GM08714 (cell line): ENCODE measurements at regions not wholly inside any gene's neighbourhood (a gene's known extent, or its start where the extent isn't known, plus 50 kb on each side); places are given as distances from the start of the nearest gene placed in this dataset.

Source experiments
- H3K4me3 ChIP-seq: fragments of 200-500 bp; sonication (Bioruptor generic); 2 replicates; pipeline ENCODE4 v1.5.1; 2014; ENCODE audit warnings: mild to moderate bottlenecking, low read length, inconsistent platforms
- ZNF274 ChIP-seq: IDR thresholded peaks from 2 replicates; pipeline ENCODE4 v1.6.1; 2012; ENCODE audit warnings: mild to moderate bottlenecking, low read depth, low read length

DNA sequence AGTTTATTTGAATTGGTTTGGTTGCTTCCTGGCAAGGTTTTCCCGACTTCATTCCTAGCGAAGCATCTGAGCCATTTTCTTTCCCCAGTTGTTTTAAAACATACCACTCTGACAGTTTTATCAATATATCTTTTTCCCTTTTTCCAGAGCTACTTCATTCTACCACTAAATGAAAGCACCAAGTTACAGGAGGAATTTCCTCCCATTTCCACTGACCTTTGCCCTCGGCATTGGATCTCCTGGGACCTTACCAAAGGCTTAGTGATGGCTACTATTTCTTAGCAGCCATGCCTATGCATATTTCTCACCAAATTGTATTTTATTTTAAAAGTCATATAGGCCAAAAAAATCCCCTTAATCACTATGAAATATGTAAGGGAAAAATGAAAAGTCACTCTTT, 150.5 kb downstream of the ZNF330 start:
- no peak overlapping the region for H3K4me3 ChIP-seq
- no peak for TF ChIP-seq ZNF274

DNA sequence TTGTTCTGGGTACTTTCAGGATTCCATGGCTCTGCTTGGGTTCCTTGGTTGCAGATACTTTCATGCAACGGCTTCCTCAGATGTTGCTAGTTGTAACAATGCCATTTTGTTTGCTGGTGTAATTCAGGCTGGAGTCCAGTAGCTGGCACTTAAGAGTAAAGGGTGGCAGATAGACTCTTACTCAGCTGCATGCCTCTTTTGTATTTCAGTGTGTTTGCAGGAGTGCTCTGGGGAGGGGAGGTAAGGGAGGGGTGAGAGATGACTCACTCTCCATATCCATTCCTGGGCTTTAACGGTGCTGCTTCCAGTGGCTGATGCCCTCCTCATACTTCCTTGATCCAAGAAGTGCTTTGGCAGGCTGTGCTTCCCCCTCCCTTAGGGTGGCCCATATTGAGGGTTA, 155.2 kb downstream of the ZNF330 start:
- TF ChIP-seq ZNF274, result no peak
- H3K4me3 ChIP-seq, result no peak overlapping the region

DNA sequence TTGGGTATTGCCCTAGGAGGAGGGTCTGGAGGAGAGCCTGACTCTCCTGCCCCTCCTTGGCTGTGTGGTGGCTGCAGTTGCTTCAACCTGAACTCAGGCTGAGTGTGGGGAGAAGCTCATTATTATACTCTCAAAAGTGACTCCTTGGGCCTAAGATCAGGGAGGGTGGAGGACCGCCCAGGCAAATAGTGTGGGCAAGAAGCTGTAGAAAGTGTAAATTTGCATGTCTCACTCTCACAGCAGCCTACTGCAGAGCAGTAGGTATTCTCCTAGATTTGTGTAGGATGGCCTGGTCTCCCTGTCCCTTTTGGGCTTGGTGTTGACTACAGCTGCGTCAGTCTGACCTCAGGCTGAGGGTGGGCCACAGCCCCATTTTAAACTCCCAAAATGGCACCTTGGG, 156.1 kb downstream of the ZNF330 start:
- TF ChIP-seq ZNF274, result no peak
- H3K4me3 ChIP-seq, result no peak overlapping the region

- TF ChIP-seq ZNF274, result no peak
- no peak overlapping the region for H3K4me3 ChIP-seq
These were observed 166.6 kb downstream of the ZNF330 start for GRCh38 chr4:141387299-141387698.

DNA sequence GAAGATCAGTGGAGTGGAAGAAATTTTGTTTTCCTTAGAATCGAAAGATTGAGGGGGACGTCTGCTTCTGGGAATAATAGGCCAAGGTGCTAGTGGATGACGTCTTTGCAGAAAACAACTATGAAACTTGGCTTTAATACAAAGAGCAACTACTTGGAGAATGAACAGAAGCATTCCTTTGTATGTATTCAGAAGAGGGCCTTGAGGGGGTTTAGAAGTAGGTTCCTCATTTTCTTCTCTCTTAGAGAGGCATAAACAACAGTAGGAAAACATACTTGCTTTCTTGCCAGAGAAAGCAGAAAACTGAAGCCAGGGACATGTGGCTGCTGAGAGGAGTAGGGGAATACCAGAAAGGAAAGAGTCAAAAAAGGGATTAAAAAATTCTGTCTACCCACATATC, 167.8 kb downstream of the ZNF330 start:
- TF ChIP-seq ZNF274, result no peak
- no peak overlapping the region for H3K4me3 ChIP-seq

DNA sequence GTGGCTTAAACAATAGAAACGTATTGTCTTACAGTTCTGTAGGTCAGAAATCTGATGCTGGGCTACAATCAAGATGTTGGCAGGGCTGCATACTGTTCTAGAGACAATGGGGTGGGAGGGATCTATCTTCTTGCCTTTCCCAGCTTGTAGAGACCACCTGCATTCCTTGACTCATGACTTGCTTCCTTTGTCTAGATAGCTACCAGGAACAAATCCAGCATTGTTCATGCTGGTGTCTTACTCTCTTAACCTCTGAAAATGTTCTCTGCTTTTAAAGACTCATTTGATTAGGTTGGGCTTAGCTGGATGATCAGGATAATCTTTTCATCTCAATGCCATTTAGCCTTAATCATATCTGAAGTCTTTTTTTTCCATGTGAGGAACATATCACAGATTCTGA, 169.0 kb downstream of the ZNF330 start:
- no peak overlapping the region for H3K4me3 ChIP-seq
- TF ChIP-seq ZNF274, result no peak

GRCh38 chr4:141390571-141390970, 169.9 kb downstream of the ZNF330 start:
- H3K4me3 ChIP-seq, result no peak overlapping the region

DNA sequence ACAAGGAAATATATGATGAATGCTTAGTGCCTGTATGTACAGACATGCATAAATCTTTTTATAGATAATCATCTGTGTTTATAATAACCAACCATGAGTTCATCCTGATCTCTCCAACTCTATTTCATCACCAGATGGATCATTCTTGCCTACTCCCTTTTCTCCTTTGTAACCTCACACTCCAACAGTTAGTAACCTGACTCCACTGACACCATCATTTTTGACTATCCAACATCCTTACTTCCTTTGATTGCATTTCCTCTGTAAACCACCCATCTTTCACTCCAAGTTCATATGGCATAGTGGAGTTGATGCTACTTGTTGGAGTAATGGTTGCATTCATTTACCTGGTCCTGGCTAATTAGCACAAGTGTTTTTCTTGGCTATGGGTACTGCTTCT, 170.6 kb downstream of the ZNF330 start:
- no peak overlapping the region for H3K4me3 ChIP-seq
- TF ChIP-seq ZNF274, result no peak

More at GRCh38 chr4:141390571-141390970, 169.9 kb downstream of the ZNF330 start:
- no peak for TF ChIP-seq ZNF274

GRCh38 chr4:141391771-141392170, 171.1 kb downstream of the ZNF330 start:
- no peak overlapping the region for H3K4me3 ChIP-seq
- TF ChIP-seq ZNF274, result no peak

- no peak for TF ChIP-seq ZNF274
- H3K4me3 ChIP-seq, result no peak overlapping the region
These were observed 174.6 kb downstream of the ZNF330 start for GRCh38 chr4:141395246-141395830.

DNA sequence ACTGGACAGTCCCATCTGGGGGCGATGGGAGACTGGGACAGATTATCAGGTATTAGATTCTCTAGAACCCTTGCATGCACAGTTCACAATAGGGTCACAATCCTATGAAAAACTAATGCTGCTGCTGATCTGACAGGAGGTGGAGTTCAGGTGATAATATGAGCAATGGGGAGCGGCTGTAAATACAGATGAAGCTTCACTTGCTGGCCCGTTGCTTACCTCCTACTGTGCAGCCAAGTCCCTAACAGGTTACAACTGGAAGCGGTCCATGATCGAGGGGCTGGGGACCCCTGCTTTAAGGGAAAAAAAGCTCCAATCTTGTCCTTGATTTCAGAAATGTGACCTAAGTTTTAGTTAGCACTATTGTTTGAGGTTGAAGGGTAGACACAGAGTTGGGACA, 175.2 kb downstream of the ZNF330 start:
- TF ChIP-seq ZNF274, result no peak
- no peak overlapping the region for H3K4me3 ChIP-seq

- no peak overlapping the region for H3K4me3 ChIP-seq
- TF ChIP-seq ZNF274, result no peak
These were observed 182.0 kb downstream of the ZNF330 start for GRCh38 chr4:141402712-141403111.

DNA sequence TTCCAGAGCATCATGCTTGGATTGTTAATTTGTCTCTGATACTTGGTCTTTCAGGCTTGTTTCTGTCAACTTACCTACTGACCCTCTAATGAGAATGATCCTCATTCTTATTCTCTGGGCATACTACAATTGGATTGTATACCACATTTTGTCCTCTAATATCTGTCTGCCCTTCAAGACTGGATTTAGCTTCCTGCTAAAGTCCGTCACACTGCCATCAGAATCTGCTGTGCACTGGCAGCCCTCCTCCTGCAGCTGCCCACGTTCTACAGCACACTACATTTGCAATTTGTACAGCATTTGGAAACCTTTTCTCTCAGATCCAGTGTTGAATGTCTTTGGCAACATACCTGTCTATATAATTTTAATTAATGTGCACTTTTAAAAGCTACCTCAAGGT, 183.1 kb downstream of the ZNF330 start:
- no peak for TF ChIP-seq ZNF274
- no peak overlapping the region for H3K4me3 ChIP-seq

DNA sequence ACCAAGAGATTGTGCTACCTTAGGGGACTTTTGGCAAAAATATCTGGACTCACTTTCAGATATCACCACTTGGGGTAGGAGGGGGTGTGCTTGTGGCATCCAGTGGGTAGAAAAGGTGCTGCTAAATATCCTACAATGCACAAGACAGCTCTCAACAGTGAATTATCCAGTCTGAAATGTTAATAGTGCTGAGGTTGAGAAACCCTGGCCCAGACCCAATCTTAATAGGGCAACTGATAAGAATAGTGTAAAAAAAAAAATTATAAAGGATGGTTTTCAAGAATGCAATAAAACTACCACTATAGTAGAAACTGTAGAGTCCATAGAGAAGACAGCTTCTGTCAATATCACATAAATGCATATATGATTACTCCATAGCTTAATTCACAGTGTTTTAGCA, 185.5 kb downstream of the ZNF330 start:
- TF ChIP-seq ZNF274, result no peak

DNA sequence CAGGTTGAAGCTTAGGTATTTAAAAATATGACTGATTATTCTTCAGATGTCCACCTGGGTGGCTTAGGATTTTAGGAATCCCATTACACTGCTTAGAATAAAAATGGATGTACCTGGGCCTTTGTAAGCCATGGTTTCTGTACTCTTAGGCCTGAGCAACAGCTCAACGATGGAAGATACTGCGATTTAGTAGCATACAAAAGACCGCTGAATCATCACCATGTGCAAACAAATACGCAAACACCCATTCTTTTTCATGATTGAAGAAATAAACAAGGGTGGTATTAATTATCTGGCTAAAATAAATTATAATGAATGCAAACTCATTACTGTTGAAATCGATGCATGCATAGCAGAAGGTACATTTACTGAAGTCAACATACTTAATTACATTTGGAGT, 188.9 kb downstream of the ZNF330 start:
- no peak overlapping the region for H3K4me3 ChIP-seq
- no peak for TF ChIP-seq ZNF274

More for the DNA sequence above, 185.5 kb downstream of the ZNF330 start:
- H3K4me3 ChIP-seq, result no peak overlapping the region

DNA sequence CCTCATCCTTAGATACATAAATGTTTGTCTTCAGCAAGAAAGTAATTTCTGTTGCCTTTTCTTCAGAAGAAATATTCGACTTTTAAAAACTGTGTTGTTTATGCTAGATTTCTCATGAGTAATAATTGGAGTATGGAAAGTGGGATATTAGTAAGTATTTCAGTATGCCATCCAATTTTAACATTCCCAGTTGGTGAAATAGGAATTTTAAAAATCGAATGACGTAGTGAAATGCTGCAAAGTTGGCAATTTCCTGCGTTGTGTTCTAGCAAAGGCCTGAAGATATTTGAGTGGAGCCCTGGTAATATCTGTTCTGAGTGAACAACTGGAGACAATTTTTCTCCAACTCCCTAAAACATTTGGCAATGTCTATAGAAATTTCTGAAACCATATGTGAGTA, 190.1 kb downstream of the ZNF330 start:
- TF ChIP-seq ZNF274, result no peak
- H3K4me3 ChIP-seq, result no peak overlapping the region
